ENCODE measurements at regions not wholly inside any gene's neighbourhood (a gene's known extent, or its start where the extent isn't known, plus 50 kb on each side); places are given as distances from the start of the nearest gene placed in this dataset.

- DNase-seq, result no peak
These were observed 282.8 kb upstream of the EDNRB start for GRCh38 chr13:78201411-78201810.

- DNase-seq, result no peak
These were observed 280.2 kb upstream of the EDNRB start for GRCh38 chr13:78198821-78199220.

GRCh38 chr13:78198419-78198818, 279.8 kb upstream of the EDNRB start:
- DNase-seq, result peak; percentile 83

- DNase-seq, result no peak
These were observed 278.6 kb upstream of the EDNRB start for GRCh38 chr13:78197231-78197630.

DNA sequence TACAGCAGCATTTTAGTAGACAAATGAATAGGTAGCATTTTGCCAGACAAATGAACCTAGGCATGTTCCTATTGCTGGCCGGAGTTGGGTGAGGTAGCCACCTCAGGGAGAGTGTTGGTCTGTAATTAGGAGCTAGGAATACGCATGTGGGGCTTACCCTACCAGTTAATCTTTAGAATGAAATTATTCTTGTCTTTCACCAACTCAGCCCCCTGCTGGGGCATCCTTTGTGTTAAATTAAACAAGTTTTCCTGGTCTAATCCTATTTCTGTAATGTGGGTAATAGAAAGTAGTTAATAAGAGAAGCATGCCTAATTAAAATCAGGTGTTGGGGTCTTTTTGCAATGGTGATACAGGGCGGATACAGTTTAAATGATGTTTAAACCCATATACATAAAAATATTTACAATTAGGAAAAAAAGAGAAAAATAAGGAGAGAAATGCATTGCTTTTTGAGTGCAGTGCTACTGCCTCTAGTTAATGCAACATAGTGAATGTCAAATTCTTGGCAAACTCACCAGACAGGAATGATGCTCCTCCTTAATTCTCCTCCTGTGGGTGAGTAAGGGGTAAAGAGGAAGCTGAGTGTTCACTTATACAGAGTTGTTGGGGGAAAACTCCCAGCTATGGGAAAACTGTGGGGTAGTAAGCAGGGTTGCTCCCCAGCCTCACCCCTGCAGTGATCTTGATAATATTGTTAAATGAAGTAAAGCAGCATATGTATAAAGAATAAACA, 276.4 kb upstream of the EDNRB start:
- DNase-seq, result peak; percentile 3

- no peak for DNase-seq
These were observed 275.2 kb upstream of the EDNRB start for GRCh38 chr13:78193846-78194245.

DNA sequence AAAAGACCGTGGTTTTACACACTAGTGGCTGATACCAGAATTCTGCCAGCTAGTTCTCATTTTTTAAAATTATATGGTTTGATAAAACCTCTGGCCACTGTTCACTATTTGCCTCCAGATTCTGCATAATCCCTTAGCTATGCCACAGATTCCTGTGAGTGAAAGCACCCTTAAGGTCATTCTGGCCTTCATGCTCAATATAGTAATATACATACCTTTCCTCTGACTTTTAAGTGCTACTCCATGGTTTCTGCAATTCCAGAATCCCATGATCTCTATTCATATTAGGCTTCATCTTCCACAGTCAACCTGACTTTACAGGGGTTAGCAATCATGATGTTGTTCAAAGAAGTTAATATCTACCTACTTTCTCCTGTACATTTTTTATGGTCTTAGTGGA, 274.1 kb upstream of the EDNRB start:
- DNase-seq, result no peak

GRCh38 chr13:78190296-78190695, 271.7 kb upstream of the EDNRB start:
- no peak for DNase-seq

GRCh38 chr13:78187781-78188180, 269.1 kb upstream of the EDNRB start:
- no peak for DNase-seq

DNA sequence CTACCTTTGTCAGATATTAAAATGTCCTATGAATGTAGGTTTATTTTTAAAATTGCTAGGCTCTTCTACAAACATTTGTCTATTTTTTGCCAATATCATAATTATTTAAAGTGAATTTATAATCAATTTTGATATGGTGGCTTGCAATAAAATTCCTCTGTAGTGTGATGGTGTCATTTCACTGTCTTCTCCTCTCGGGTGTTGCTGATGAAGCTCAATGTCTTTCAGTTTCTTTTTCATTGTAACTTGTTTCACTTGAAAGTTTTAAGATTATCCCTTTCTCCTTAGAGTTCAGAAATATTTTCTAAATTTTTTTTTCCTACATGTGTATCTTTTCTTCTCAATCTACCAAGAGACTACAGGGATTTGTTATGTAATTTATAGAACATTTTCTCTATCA, 267.1 kb upstream of the EDNRB start:
- no peak for DNase-seq

GRCh38 chr13:78183732-78184131, 265.1 kb upstream of the EDNRB start:
- DNase-seq, result no peak

GRCh38 chr13:78182813-78183212, 264.2 kb upstream of the EDNRB start:
- DNase-seq, result no peak

DNA sequence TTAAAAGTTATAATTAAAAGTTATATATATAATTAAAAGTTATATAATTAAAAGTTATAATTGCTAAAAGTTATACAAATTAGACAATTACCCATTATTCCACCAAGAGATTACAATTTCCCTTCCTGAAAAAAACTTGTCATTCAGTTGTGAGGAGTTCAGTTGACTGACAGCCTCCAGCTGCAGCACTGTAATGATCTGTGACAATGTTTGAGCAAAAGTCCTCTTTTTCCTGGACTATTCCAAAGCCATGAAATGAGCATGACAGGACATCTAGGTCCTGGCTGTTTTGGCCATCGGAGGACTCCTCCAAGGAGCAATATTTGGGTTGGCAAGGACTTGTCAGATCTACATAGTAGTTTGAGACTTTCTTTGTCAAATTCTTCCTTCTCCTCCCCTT, 258.7 kb upstream of the EDNRB start:
- no peak for DNase-seq

DNA sequence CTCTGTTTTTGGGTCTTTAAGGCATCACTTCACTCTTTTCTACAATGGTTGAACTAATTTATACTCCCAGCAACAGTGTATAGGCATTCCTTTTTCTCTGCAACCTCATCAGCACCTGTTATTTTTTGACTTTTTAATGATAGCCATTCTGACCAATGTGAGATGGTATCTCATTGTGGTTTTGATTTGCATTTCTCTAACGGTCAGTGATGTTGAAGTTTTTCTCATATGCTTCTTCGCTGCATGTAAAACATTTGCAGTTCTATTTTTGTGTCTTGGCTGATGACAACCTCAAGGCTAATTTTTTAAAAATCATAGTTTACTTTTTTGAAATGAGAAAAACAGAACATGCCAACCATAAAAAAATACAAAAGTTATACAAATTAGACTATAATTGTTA, 258.2 kb upstream of the EDNRB start:
- DNase-seq, result no peak

GRCh38 chr13:78169386-78169785, 250.8 kb upstream of the EDNRB start:
- no peak for DNase-seq

DNA sequence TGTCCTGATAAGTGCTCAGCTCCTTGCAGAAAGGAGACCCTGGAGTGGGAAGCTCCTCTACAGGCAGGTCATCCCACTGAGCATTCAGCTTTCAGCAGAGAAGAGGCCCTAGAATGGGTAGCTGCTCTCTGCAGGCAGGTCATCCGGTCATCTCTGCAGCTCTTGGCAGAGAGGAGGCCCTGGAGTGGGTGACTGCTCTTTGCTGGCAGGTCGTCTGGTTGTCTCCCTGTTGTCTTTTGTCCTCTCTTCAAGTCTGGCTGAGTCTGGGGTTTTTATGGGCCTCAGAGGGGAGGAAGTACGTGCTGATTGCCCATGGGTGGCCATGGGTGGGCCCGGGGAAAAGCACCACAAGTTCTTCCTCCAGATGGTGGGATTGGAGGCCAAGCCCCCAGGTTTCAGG, 250.3 kb upstream of the EDNRB start:
- no peak for DNase-seq

DNA sequence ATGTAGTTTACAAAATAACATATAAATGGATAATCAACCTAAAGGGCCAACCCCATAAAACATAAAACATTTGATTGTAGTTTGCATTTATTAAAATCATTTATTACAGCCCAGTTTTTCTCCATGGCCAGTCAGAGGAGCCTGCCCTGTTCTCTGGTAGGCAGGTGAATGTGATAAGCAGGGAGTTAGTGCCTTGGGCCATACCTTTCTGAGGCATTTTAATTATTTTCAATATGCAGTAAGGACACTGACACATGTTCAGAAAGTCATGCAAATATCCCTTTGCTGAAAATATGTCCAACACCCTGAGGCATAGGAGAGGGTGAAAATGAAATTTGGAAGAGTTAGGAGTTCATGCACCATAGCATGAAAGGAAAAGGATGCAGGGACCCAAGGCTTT, 242.6 kb upstream of the EDNRB start:
- no peak for DNase-seq

DNA sequence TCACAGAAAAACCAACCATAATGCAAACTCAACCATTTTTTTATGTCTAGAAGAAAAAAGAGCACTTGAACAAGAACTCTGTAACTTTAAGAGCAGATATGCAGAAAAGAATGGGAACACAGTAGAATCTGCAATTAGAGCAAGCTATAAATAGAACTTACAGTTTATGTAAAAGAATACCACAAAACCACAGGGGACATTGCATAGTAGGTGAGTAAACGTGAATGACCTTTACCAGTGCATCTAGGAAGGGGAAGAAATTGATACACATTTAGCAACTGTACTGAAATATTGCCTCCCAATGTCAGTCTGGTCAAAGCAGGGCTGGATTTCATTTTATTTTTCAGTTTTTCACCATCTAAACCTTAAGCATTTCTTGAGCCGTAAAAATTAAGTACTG, 242.2 kb upstream of the EDNRB start:
- DNase-seq, result no peak

DNA sequence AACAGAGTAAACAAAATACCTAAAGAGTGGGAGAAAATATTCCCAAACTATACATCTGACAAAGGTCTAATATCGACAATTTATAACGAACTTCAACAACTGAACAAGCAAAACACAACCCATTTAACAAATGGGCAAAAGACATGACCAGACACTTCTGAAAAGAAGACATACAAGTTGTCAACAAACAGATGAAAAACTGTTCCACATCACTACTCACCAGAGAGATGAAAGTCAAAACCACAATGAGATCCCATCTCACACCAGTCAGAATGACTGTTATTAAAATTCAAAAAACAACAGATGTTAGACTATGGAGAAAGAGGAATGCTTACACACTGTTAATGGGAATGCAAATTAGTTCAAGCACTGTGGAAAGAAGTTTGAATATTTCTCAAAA, 233.8 kb upstream of the EDNRB start:
- DNase-seq, result no peak

DNA sequence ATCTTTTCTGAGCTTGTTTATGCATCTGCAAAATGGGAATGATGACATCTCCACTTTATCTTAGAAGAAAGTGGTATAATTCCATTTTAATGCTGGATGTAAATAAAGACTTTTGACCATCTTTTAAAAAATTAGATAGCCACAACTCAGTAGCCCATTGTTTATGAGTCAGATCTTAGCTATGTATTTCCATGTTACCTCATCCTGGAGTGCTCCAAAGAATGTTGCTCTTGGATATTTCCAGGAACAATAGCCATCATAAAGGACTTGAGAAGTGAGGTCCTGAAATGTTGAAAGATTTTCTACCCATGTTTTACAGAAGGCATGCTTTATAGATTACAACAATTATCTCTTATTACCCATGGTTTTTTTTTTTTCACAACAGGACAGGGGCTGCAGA, 229.3 kb upstream of the EDNRB start:
- no peak for DNase-seq

- DNase-seq, result no peak
These were observed 226.6 kb upstream of the EDNRB start for GRCh38 chr13:78145276-78145675.

GRCh38 chr13:78139765-78140164, 221.1 kb upstream of the EDNRB start:
- DNase-seq, result no peak

DNA sequence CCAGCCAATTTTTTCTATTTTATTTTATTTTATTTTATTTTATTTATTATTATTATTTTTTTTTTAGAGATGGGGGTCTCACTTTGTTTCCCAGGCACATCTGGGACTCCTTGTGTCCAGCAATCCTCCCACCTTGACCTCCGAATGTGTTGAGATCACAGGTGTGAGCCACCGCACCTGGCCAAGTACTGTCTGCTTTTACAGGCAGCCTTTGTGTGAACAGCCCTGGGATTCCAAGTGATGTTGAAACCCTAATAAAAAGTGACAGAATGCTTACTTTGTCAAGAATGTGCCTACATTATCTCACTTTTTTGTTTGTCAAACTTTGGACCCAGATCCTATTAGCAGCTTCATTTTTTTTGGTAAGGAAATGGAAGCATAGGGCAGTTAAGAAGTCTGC, 220.1 kb upstream of the EDNRB start:
- DNase-seq, result no peak

DNA sequence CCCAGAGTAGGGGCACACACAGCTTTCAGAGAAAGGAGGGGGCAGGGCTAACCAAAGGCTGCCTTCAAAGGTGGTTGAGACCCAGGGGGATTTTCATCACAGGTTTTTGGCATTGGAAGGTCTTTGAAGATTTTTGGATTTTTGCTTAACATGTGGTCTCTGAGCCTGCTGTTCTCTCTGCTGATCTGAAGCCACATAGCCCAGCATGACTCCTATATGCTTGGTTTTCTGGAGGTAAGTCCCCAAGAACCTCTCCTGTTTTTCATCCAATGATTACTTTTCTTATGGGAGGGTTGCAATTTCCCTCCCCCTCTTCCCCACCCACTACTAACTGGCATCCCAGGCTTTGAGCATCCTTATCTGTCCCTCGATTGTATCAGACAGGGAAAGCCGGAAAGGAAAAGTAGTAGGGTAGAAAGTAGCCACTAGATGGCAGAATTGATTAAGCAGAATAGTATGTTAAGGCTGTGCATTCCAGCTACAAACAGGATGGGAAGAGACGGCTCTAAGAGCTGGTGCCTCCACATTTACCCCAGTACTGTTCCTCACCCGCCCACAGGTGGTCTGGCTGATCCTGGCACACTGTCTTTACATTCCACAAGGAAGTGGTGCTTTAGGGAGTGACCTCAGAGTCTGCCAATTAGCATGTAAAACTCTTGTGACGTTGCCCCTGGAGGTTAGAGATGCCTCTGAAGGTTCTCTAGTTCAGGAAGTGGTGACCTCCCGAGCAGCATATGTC, 218.9 kb upstream of the EDNRB start:
- peak; percentile 80 for DNase-seq

GRCh38 chr13:78136966-78137365, 218.3 kb upstream of the EDNRB start:
- no peak for DNase-seq
